CD4-positive, alpha-beta T cell treated with Interferon alpha-2 for 1 hour (primary cell): ENCODE measurements at regions not wholly inside any gene's neighbourhood (a gene's known extent, or its start where the extent isn't known, plus 50 kb on each side); places are given as distances from the start of the nearest gene placed in this dataset.
"Not testable (repeated sequence)": the region's sequence is repeated elsewhere in the genome, so short reads cannot be mapped to it uniquely, and the experiment has no call there.

Experiments used
- DNase-seq, 2 donors: peaks; one replicate each; pipeline ENCODE4 v3.0.0-alpha.2; 2020 to 2022

DNA sequence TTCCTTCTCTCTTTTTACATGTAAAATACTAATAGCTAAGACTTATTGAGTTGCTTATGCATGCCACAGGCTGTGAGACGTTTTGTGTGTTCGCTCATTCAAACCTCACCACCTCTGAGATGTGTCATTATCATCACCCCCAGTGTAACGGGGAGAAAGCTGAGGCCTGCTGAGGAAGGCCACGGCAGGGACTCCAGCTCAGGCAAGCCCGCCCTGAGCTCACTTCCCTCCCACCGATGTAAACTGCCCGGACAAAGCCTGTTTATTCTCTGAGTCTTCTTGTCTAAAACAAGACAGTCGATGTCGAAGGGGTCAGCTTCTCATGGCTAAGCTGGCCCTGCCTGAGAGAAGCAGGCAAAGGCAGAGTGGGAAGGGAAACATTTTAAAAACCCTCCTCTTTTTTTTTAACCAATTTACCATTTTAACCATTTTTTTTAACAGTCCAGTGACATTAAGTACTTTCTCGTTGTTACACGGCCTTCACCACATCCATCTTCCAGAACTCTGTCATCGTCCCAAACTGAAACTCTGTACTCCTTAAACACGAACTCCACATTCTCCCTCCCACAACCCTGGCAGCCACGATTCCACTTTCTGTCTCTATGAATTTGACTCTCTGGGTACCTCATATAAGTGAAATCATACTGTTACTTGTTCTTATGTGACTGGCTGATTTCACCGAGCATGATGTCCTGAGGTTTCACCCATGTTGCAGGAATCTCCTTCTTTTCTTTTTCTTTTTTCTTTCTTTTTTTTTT lies 204.8 kb upstream of the GALNT2 start:
- no peak for DNase-seq

DNA sequence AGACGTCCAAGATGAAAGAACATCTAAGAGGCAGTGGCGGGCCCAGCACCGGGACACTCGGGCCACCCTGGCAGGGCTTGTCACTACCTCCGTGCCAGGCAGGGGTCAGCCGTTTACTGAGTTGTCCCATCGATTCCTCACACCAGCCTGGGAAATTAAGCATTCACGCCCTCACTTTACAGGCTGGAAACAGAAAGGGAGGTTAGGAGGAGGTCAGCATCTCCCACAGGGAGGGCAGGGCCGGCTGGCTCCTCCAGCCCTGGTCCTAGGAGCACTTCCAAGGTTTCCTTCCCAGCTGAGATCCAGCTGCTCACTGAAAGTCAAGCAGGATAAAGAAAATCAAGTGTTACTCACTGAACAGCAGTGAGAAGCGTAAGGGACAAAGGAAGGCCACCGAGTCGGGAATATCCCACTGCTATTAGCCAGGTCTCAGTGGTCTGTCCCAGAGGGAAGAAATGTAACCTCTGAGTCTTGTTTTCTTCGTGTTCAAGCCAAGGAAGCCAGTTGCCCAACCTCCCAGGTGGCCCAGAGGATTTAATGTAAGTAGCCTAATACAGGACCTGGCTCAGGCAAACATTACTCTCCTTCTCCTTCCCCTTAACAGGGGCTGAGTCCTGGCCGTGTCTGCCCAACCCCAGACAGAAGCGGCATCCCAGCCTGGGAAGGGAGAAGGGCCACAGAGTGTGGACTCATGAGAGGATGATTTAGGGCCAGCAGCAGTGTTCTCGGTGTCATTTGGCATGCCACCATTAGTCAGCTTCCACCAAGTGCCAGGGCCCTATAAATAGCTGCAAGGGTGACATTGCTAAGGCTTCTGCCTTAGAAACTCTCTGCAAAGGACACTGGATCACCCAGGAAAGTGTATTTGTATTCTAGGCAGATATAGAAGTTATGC lies 203.1 kb upstream of the GALNT2 start:
- no peak for DNase-seq

DNA sequence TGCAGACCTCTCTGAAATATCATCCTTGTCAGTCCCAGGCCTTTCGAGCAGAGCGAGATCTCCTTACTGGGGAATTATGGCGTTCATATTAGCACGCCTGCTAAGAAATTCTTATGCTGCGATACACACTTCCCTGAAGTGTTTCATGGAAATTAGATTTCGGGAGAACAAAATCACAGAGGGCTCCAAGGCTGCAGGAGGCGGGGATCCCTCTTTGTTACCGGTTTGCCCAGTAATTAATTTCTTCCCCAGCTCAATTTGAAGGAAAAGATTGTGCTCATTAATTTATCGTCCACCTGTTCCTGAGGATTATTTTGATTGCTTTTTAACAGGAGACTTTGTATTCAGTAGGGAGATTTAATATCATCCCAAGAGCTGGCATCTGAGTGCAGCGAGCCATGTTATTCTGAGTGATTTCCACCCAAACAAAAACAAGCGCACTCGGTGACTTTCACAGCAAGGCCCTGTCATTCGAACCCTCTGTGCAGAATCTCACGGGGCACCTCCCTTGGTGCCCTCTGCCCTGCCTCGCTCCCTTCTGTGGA lies 202.3 kb upstream of the GALNT2 start:
- DNase-seq: no peak

DNA sequence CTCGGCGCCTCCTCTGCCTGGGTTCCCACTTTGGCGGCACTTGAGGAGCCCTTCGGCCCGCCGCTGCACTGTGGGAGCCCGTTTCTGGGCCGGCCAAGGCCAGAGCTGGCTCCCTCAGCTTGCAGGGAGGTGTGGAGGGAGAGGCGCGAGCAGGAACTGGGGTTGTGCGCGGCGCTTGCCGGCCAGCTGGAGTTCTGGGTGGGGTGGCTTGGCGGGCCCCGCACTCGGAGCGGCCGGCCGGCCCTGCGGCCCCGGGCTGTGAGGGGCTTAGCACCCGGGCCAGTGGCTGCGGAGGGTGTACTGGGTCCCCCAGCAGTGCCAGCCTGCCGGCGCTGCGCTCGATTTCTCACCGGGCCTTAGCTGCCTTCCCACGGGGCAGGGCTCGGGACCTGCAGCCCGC lies 201.7 kb upstream of the GALNT2 start:
- not testable (repeated sequence) for DNase-seq

DNA sequence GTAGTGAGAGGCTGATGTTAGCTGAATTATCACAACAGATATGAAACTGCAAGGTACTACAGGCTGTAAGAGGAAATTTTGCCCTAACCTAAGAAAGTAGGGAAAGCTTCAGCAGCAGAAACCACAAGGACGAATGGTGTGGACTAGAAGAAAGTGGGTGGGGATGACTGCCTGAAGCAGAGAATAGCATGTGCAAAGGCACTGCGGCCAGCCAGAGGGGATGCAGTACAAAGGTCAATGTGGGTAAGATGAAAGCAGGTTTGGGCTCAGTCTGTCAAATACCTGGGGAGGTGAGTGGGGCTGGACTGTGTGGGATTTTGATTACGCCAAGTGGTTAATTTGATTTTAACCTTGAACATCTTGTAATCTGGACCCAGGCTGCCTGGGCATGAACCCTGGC lies 199.3 kb upstream of the GALNT2 start:
- no peak for DNase-seq

DNA sequence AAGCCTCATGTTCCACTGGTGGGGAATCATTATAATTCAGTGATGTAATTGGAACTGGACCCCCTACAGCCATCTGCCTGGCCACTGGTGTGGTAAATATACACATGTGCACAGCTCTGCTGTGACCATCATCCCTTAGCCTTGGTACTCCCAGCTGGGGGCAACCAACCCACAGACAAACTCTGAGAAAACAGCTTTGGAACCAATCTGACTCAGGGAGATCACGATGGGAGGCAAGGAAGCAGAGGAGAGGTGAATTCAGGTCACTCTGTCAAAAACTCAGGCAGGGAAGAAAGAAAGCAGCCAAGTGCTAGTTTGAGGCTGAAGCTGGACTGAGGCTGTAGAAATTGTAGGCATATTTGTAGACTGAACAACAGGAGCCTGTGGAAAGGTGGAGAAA lies 197.8 kb upstream of the GALNT2 start:
- DNase-seq: no peak

DNA sequence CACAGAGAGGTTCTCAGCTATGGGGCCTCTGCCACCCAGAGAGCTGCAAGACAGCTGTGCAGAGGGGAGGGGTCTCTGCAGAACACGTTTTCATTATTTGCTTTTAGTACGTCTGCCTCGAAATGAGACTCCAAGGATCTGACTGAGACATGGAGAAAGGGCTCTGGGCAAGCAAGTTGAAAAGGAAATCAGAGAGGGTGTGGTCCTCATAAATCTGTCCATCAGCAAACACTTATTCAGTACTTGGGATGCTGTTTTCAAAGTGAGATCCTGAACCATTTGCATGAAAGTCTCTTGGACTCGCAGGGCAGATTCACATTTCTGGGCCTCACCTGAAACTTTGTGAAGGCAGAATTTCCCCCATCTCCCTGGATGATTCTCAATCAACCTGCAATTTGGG lies 197.4 kb upstream of the GALNT2 start:
- DNase-seq: no peak

DNA sequence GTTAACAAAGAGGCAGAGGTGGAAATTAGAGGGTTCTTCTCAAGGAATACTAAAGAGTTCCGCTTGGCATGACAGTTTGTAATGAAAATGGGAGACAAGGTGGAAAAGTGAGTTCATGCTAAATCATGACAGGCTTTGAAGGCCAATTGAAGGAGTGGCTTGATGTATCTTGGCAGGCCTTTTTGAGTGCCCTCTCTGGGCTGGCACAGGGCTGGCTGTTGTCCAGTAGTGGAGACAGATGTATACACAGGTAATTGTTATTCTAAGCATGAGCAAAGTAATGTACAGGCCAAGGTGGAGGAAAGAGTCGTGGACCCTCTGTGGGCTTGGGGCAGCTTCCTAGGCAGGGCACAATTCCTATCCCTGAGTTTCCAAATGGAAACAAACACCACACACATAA lies 196.7 kb upstream of the GALNT2 start:
- DNase-seq: no peak

DNA sequence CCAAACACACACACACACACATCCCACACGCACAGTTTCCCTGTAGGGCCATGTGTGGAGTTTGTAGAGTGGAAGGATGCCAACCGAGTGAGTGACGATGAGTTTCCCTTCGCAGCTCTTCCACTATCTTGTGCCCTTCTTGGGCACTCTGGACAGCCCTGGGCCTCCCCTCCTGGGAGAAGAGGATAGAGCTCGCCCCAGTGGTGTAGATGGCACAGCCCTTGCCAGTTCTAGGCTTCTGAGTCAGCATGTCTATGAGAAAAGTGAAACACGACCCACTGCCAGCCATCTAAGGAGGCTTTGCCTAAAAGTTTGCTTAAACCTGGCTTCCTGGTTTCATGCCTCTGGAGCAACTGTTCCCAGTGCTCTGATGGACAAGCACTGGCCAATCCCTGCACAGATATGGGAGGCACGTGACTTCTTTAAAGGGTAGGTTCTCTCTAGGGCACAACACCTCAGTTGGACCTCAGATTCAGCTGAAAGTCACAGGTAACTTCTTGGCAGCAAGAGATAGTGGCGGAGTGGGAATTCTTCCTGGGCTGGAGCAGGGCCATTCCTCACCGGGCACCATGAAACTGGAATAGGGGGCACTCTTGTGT lies 195.9 kb upstream of the GALNT2 start:
- no peak for DNase-seq

DNA sequence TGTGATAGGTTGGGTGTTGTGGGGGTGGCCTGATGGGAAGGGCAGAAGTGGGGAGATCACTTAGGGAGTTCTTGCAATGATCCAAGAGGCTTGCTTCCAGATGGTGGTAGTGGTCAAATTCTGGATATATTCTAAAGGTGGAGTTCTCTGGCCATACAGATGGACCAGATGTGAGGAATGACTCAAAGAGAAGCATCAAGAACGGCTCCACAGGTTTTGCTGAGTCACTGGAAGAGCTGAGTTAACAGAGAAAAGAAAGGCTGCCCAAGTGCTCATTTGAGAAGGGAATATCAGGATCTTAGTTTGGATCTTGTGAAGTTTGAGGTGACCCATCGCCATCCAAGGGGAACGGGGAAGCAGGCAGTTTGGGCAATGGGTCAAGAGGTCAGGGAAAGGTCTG lies 192.9 kb upstream of the GALNT2 start:
- DNase-seq: no peak

DNA sequence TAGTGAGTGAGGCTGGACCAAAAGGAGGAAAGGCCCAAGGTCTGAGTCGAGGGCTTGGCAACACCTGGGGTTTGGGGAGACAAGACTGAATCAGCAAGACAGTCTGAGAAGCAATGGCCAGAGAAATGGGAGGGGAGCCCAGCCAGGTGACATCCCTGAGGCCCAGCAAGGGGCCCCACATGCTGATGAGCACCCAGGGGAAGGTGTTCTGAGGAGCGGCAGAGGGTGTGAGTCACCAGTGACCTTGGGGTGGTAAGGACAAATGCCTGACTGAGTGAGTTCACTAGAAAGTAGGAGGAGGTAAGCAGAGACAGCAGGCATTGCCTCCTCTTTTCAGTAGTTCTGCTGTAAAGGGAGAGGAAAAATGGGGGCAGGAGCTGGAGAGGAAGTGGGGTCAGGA lies 192.4 kb upstream of the GALNT2 start:
- DNase-seq: no peak

DNA sequence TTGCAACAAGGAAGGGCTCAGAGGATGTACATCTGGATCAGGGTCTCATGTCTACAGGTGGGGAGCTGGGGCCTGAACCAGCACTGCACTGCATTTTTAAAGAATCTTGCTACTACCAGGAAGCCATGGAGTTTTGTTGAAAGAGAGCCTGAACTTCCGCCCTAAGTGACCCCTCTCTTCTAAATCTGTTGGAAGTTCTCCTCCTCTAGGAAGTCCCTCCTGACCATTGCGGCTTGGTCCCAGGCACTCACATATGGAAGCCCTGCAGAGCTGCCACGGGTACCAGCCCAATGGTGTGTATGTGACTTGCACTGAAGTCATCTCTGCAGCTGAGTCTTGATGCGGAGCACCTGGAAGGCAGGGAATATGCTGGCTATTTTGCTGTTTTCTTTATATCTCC lies 192.0 kb upstream of the GALNT2 start:
- no peak for DNase-seq

DNA sequence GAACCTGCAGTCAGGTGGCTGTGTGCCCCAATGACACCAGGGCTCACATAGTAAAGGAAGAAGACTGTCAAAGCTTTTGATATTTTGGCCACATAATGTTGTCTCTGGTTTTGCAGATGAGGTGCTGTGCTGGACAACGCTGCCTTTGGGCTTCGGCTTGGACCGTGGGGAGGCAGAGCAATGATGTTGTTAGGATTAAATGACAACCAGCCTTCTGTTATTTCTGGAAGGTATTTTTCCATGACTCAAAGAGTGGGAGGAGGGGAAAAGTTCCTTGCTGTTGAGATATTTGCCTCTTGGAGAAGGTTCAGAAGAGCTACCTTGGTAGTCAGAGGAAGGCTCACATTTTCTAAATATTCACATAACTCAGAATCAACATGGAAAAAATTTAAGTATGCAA lies 187.3 kb upstream of the GALNT2 start:
- DNase-seq: no peak

DNA sequence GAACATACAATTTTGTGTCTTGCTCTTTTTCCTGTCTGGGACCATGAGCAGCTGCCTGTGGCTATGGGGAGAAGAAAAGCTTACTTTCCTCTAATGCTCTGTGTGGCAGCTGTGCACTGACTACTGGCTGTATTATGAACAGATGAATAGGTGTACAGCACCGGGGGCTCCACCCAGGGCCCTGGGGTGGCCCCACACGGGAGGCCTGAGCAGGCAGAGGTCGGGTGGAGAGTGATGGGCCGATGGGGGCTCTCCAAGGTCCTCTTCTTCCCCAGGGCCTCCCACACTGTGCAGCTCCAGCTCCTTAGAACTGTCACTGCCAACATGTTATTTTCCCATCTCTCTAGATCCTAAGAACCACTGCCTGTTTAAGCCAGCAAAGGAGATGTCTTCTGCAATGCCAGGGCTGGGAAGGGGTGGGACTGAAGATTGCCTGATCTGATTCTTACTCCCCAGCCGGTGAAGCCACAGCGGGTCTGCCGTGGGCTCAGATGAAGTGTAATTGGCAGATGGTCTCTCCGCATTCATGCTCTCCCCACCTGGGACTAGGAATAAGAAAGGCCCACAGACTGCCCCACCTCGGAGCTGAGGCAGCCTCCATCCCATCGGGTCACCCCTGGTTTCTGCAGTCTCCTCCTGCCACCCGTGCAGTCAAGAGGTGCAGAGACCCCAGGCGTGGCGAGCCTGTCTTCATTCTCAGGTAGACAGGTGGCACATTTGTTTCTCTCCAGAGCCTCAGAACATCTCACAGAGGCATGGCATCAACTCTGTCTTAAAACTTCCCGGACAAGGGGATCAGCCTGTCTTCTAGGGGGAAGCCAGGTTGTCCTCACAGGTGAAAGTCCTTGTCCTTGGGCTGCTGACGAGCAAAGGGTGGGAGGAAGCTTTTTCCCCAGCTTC lies 186.5 kb upstream of the GALNT2 start:
- no peak for DNase-seq

DNA sequence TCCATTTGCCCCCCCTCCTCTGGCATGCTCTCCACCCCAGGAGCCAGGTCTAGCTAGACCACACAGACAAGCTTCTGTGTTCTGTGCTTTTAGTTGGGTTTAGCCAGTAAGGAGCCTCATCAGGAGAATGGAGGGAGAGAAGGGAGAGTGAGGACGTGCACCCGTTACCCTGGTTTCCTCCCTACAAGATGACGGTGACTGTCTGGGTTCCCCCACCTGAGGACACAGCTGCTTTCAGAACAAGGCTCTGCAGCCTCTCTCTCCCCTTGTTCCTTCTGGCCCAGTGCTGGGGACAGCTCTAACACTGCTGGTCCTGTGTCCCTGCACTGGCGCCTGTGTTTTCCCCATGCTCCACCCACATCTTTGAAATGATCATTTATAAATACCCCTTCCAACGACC lies 184.4 kb upstream of the GALNT2 start:
- no peak for DNase-seq

DNA sequence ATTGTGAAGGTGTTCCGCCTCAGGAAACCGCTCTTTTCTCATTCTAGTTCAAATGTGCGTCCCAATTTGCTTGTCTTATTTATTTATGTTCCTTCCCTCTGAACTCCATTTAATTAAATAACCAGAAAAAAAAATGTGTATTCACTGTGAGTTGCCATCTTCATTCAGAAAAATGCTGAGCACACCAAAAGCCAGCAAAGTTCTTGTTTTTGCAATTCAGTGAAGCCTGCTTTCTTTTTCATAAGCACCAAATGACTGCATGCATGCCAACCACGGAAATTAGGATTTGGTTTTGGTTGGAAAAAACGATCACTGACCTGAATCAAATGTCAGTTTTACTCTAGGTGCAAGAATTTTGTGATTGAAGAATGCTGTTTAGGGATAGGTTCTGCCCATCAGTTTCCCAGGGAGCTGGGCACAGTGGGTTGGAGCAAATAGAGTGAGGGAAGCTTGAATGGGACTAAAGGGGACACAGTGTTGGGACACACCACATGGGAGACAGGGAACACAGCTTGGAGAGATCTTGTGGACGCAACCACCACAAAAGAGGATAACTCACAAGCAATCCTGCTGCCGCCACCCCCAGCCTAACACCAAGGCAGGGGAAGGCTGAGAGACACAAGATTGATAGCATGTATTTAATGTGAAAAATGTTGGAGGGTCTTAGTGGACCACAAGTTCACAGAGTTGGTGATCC lies 183.4 kb upstream of the GALNT2 start:
- DNase-seq: no peak

DNA sequence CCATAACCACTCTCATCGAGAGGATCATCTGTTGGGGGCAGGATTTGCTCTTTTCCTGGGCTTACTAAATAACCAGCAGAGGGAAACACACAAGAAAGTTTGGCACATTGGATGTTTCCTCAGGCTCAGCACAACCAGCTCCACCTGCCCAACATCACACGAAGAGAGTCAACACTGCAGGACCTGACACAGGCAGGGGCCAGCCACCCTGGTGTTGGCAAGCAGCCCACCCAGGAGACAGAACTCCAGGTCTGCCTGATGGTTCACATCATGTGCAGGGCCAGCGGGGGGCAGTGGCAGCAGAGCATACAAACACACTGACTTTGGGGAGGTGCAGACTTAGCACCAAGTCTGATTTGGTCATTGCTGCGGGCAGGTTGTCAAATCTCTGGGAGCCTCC lies 182.3 kb upstream of the GALNT2 start:
- no peak for DNase-seq

DNA sequence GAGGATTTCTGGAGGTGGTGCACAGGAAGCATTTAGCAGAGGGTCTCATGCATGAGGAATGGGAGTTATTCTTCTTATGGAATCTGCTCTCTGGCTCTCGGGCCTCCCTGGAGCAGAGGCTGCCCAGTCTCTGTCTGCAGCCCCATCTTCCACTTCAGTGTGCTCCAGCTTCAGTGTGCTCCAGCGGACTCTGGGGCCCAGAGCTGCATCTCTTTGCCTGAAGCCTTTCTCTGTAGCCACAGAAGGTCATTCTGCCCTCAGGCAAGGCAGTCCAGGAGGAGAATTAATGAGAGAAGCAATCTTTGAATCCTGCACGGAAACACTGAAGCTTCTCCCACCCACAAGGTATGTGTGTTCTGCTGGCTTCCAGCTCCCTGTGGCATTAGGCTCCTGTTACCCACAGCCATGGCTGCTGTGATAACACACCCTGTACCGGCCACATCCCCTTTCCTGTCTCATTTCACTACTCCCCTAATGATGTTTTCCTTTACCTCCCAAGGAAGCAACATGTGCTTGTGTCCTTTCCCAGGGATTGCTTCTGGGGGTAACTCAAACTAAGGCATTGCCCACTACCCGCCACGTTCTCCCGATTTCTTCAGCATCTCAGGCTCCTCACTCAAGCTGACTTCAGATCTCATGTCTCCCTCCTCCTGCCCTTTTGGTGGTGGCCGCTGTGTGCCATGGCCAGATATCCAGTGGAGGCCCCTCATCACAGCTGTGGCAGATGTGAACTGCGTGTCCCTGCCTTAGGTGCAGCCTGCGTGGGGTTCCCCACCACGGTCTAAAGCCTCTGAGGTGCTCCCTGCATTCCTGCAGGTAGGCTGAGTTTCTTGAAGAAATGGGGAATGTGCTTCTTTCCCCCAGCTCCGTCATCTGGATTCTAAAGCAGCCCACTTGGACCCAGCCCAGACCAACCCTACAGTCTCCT lies 181.2 kb upstream of the GALNT2 start:
- DNase-seq: no peak

DNA sequence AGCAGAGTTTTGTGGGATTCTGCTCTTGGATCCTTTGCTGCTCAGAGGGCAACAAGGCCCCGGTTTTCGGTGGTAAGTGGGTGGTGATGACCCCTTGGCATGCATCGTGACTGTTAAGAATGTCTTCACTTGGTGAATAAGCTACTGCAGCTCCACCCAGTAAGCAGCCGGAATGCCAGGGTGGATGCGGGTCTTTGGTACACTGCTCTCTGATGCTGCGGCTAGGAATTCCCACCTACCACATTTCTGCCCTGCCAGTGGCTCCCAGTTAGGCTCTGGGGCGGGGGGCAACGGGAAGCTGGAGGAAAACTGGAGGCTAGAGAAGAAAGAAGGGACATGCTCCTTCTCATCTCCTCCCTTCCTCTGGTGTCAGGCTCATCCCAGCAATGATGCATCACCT lies 180.4 kb upstream of the GALNT2 start:
- DNase-seq: no peak

DNA sequence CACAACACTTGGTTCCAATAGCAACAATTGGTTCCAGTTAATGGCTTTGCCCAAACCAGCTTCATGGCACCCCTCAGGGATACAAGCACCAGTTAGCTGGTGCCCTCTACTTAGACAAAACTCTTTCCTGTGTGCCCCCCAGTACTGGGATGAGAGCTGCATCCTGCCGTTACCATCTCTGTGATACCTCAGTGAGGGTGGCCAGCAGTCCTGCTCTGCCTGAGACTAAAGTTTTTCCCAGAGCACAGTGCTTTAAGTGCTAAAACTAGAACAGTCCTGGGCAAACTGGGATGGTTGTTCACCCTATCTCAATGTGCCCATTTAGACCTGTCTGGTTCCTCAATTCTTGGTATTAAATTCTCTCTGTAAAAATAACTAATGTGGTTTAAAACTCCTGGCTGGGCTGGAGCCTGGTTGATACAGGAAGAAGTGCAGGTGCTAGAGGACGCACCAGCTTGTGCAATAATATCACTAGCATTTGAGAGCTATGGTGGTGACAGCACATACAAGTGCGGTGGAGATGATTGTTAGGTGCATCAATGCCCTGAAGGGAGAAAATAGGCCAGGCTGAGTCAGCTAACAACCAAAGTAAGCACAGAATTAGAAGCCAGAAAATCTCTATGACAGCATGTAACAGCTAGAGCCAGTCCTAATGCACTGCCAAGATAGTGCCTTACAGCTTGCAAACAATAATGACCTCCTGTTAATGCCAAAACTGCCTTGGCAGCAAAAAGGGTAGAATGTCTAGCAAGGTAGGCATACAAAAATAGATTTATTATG lies 179.8 kb upstream of the GALNT2 start:
- no peak for DNase-seq
